Skeletal muscle tissue (tissue), 3 donors: ENCODE measurements at regions not wholly inside any gene's neighbourhood (a gene's known extent, or its start where the extent isn't known, plus 50 kb on each side); places are given as distances from the start of the nearest gene placed in this dataset.

Experiments used
- H3K27ac ChIP-seq: one replicate; pipeline ENCODE4 v1.7.0; 2013; ENCODE audit warnings: mild to moderate bottlenecking, low read depth, low read length, inconsistent platforms
- H3K27me3 ChIP-seq, 3 donors: one replicate each; pipeline ENCODE4 v1.7.0; 2013; ENCODE audit warnings: low read length in 3 of 3; ENCODE audit not compliant: control insufficient read depth in 3 of 3, insufficient read depth in 3 of 3
- H3K36me3 ChIP-seq, 3 donors: one replicate each; pipeline ENCODE4 v1.7.0; 2013; ENCODE audit warnings: low read length in 3 of 3; ENCODE audit not compliant: control insufficient read depth in 3 of 3, insufficient read depth in 3 of 3
- H3K4me1 ChIP-seq, 3 donors: one replicate each; pipeline ENCODE4 v1.7.0; 2013; ENCODE audit warnings: low read length in 3 of 3, mild to moderate bottlenecking in 3 of 3; ENCODE audit not compliant: control insufficient read depth in 3 of 3, insufficient read depth in 3 of 3
- H3K4me3 ChIP-seq, 3 donors: one replicate each; pipeline ENCODE4 v1.7.0; 2013; ENCODE audit warnings: low read length in 3 of 3
- H3K9ac ChIP-seq, 3 donors: one replicate each; pipeline ENCODE4 v1.7.0; 2013; ENCODE audit warnings: low read length in 3 of 3, mild to moderate bottlenecking in 3 of 3, moderate library complexity in 2 of 3, low read depth in 1 of 3
- H3K9me3 ChIP-seq, 3 donors: one replicate each; pipeline ENCODE4 v1.7.0; 2013; ENCODE audit warnings: low read length in 3 of 3; ENCODE audit not compliant: control insufficient read depth in 3 of 3
- donor health status: Osteomylitis.

GRCh38 chr3:184472723-184473428 is 88.7 kb upstream of the EPHB3 start:
- H3K36me3 ChIP-seq: no peaks in the 10 kb centered on the region
- peak overlapping the region; percentile 56 for H3K27ac ChIP-seq
- H3K4me3 ChIP-seq: no peak overlapping the region

GRCh38 chr3:184474897-184475296 is 86.7 kb upstream of the EPHB3 start:
- H3K9ac ChIP-seq: no peak overlapping the region
- H3K27me3 ChIP-seq: peaks cover 0 to 5% (median 0%) of the 10 kb centered on the region in 3 donors
- H3K4me3 ChIP-seq: no peak overlapping the region
- no peak overlapping the region for H3K27ac ChIP-seq
- H3K9me3 ChIP-seq: peaks cover 0 to 3% (median 0%) of the 10 kb centered on the region in 3 donors
- H3K36me3 ChIP-seq: no peaks in the 10 kb centered on the region
- no peaks in the 10 kb centered on the region for H3K4me1 ChIP-seq

More at GRCh38 chr3:184472723-184473428, 88.7 kb upstream of the EPHB3 start:
- H3K9ac ChIP-seq: no peak overlapping the region
- peaks cover 0 to 3% (median 0%) of the 10 kb centered on the region in 3 donors for H3K9me3 ChIP-seq
- H3K4me1 ChIP-seq: no peaks in the 10 kb centered on the region
- peaks cover 0 to 5% (median 0%) of the 10 kb centered on the region in 3 donors for H3K27me3 ChIP-seq

- Histone ChIP-seq H3K36me3 (no peaks in the 10 kb centered on the region), H3K27me3 (peaks cover 4 to 8% (median 6%) of the 10 kb centered on the region in 3 donors), H3K4me3 (no peak overlapping the region), H3K9ac (no peak overlapping the region), H3K4me1 (no peaks in the 10 kb centered on the region), H3K9me3 (peaks cover 0 to 3% (median 0%) of the 10 kb centered on the region in 3 donors), H3K27ac (no peak overlapping the region)
These were observed 83.6 kb upstream of the EPHB3 start for GRCh38 chr3:184477940-184478339.

GRCh38 chr3:184479426-184480126 is 82.0 kb upstream of the EPHB3 start:
- Histone ChIP-seq H3K9me3 (peaks cover 0 to 3% (median 0%) of the 10 kb centered on the region in 3 donors), H3K4me3 (no peak overlapping the region), H3K4me1 (no peaks in the 10 kb centered on the region), H3K27ac (no peak overlapping the region), H3K9ac (no peak overlapping the region), H3K36me3 (no peaks in the 10 kb centered on the region), H3K27me3 (peaks cover 4 to 8% (median 6%) of the 10 kb centered on the region in 3 donors)

- no peaks in the 10 kb centered on the region for H3K9me3 ChIP-seq
- no peaks in the 10 kb centered on the region for H3K4me1 ChIP-seq
- H3K4me3 ChIP-seq: no peak overlapping the region
- H3K36me3 ChIP-seq: no peaks in the 10 kb centered on the region
- H3K27ac ChIP-seq: no peak overlapping the region
- peaks cover 4 to 6% (median 6%) of the 10 kb centered on the region in 3 donors for H3K27me3 ChIP-seq
- no peak overlapping the region for H3K9ac ChIP-seq
These were observed 80.8 kb upstream of the EPHB3 start for GRCh38 chr3:184480831-184481230.

GRCh38 chr3:184481984-184482671 is 79.5 kb upstream of the EPHB3 start:
- Histone ChIP-seq H3K4me1 (no peaks in the 10 kb centered on the region), H3K27ac (no peak overlapping the region), H3K9ac (no peak overlapping the region), H3K4me3 (no peak overlapping the region), H3K9me3 (no peaks in the 10 kb centered on the region), H3K27me3 (peaks cover 4 to 6% (median 6%) of the 10 kb centered on the region in 3 donors), H3K36me3 (no peaks in the 10 kb centered on the region)

- Histone ChIP-seq H3K4me3 (no peak overlapping the region), H3K27ac (no peak overlapping the region), H3K36me3 (no peaks in the 10 kb centered on the region), H3K9ac (no peak overlapping the region), H3K27me3 (peaks cover 9 to 20% (median 14%) of the 10 kb centered on the region in 3 donors), H3K4me1 (no peaks in the 10 kb centered on the region), H3K9me3 (no peaks in the 10 kb centered on the region)
These were observed 76.3 kb upstream of the EPHB3 start for GRCh38 chr3:184485241-184485640.

GRCh38 chr3:184485906-184486305 is 75.7 kb upstream of the EPHB3 start:
- Histone ChIP-seq H3K4me3 (no peak overlapping the region), H3K36me3 (no peaks in the 10 kb centered on the region), H3K9me3 (no peaks in the 10 kb centered on the region), H3K4me1 (no peaks in the 10 kb centered on the region), H3K27ac (no peak overlapping the region), H3K27me3 (peaks cover 14 to 19% (median 15%) of the 10 kb centered on the region in 3 donors), H3K9ac (no peak overlapping the region)

- peaks cover 14 to 26% (median 20%) of the 10 kb centered on the region in 3 donors for H3K27me3 ChIP-seq
These were observed 75.0 kb upstream of the EPHB3 start for GRCh38 chr3:184486614-184487013.

GRCh38 chr3:184488577-184488976 is 73.0 kb upstream of the EPHB3 start:
- Histone ChIP-seq H3K27me3 (peaks cover 26 to 40% (median 27%) of the 10 kb centered on the region in 3 donors), H3K9me3 (no peaks in the 10 kb centered on the region), H3K36me3 (no peaks in the 10 kb centered on the region), H3K27ac (no peak overlapping the region), H3K4me1 (no peaks in the 10 kb centered on the region), H3K4me3 (no peak overlapping the region), H3K9ac (no peak overlapping the region)

More at GRCh38 chr3:184486614-184487013, 75.0 kb upstream of the EPHB3 start:
- no peak overlapping the region for H3K27ac ChIP-seq
- H3K9me3 ChIP-seq: no peaks in the 10 kb centered on the region
- no peaks in the 10 kb centered on the region for H3K36me3 ChIP-seq
- H3K4me1 ChIP-seq: no peaks in the 10 kb centered on the region
- H3K9ac ChIP-seq: no peak overlapping the region
- H3K4me3 ChIP-seq: no peak overlapping the region
